ENCODE measurements at regions not wholly inside any gene's neighbourhood (a gene's known extent, or its start where the extent isn't known, plus 50 kb on each side); places are given as distances from the start of the nearest gene placed in this dataset.
"Not testable (repeated sequence)": the region's sequence is repeated elsewhere in the genome, so short reads cannot be mapped to it uniquely, and the experiment has no call there.

- DNase-seq, result not testable (repeated sequence)
These were observed 76.4 kb upstream of the TMSB4Y start for GRCh38 chrY:13627323-13627722.

GRCh38 chrY:13615943-13616304 lies 87.8 kb upstream of the TMSB4Y start:
- no peak for DNase-seq

- DNase-seq, result no peak
These were observed 88.3 kb upstream of the TMSB4Y start for GRCh38 chrY:13615301-13615942.

- no peak for DNase-seq
These were observed 90.8 kb upstream of the TMSB4Y start for GRCh38 chrY:13612916-13613315.

- no peak for DNase-seq
These were observed 91.7 kb upstream of the TMSB4Y start for GRCh38 chrY:13611965-13612364.

GRCh38 chrY:13592450-13592849 lies 111.2 kb upstream of the TMSB4Y start:
- DNase-seq, result no peak

GRCh38 chrY:13570931-13571330 lies 91.1 kb upstream of the UTY start:
- not testable (repeated sequence) for DNase-seq

GRCh38 chrY:13567186-13567585 lies 87.4 kb upstream of the UTY start:
- no peak for DNase-seq

GRCh38 chrY:13554949-13555348 lies 75.1 kb upstream of the UTY start:
- DNase-seq, result no peak

GRCh38 chrY:13552393-13553116 lies 72.7 kb upstream of the UTY start:
- peak; percentile 29 for DNase-seq

GRCh38 chrY:13551246-13551645 lies 71.4 kb upstream of the UTY start:
- DNase-seq, result no peak

- no peak for DNase-seq
These were observed 64.7 kb upstream of the UTY start for GRCh38 chrY:13544491-13544890.

GRCh38 chrY:13537919-13538318 lies 58.1 kb upstream of the UTY start:
- no peak for DNase-seq
